ENCODE measurements at regions not wholly inside any gene's neighbourhood (a gene's known extent, or its start where the extent isn't known, plus 50 kb on each side); places are given as distances from the start of the nearest gene placed in this dataset.

DNA sequence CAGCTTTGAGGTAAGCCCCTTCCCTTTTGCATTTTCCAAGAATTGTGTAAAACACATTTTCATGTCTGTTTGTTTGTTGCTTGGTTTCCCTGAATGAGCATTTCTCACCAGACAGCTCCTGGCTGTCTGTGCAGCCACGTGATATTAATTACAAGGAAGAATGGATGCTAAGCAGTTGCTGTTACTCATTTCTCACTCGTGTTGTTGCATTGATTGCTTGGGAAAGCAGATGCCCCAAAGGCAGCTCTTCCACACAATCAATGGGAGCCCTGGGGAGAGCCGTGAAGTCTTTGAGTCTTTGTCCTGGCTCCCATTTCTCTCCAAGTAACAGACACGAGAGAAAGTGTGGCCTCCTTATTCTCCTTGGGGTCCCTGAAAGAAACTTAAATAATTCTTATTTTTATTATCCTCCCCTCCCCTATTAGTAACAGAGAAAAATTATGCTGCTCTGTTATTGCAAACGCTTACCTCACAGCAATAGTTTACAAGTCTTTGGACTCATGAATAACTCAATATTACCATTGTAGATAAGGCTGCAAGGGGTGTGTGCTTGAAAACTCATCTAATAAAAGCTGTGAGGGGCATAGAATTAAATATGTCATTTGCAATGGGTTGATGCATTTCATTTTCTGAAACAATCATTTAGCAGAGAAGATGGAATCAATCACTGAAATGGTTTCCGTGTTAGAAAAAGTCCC is 127.7 kb upstream of the CAMK1G start:
- no peak for DNase-seq

DNA sequence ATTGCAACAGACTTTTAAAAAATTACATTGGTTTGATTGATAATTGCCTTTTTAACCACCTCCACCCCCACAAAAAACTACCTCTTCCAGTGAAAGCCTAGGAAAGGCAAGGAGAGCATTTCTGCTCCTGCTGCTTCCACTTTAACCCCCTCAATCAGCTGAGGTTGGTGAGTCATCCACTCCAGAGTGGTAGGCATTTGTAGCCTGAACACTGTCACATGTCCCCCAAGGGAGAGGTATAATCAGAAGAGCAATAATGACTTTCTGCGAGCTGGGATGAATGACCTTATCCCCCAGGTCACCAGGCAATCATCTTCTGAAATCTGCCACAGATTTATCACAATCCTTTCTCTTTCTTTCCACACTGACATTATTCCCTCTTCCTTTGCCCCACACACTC is 126.6 kb upstream of the CAMK1G start:
- peak; percentile 93 for DNase-seq

DNA sequence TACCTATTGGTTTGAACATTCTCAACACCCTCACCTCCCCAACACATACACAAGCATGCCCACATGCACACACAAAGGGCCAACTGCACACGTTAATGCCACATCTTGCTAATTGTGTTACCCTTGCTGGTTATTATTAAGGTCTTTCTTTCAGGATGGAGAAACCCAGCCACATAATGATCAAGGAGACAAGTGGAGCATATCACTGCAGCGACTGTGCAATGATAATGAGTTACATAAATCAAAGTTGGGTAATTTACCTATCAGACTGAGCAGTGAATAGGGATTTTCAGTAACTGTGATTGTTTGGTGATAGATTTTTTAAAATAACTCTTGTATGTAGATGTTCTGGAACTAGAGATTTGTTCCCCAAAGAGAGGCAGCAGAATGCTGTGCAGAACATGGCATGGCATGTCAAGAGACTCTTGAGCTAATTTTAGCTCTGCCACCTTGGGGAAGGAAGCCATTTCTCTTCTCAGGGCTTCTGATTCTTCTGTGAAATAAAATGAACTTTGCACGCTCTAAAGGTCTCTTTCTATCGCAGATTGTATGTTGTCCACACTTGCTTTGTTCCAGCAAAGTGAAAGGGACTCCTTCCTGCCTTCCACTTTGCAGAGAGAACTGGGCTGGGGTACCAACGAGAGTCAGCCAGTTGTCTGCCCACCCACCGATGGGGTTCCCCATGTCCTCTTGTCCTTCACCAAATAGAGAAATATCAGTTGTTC is 126.0 kb upstream of the CAMK1G start:
- peak; percentile 84 for DNase-seq

DNA sequence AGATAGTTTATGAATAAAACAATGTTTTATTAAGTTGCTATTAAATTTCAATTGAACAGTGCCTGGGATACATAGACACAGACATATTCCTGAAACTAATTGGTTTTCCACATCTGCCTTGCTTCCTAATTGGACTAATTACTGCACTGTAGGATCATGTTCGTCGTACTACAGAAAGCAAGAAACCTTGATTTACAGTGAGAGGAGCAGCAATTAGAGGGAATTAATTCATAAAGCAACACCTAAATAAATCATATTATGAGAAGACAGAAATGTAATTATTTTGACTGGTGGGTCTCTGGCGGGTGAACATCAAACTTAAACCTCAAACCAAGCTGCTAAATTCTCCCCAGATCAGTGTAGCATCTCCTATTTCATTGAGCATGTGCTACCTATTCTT is 124.6 kb upstream of the CAMK1G start:
- DNase-seq = no peak

DNA sequence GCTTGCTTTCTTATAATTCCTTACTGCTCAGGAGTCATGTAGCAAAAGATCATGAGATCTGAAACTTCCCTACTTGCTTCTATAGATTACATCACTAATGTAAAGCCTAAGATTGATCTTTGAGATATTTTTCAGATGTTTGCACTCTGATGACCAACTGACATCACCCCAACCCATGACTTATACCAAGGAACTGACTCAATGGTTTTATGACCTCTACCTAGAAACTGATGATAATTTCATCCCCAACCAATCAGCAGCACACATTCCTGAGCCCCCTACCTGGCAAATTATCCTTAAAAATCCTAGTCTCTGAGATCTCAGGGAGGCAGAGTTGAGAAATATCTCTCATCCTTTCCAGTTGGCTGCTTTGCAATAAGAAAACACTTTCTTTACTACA is 122.3 kb upstream of the CAMK1G start:
- no peak for DNase-seq

DNA sequence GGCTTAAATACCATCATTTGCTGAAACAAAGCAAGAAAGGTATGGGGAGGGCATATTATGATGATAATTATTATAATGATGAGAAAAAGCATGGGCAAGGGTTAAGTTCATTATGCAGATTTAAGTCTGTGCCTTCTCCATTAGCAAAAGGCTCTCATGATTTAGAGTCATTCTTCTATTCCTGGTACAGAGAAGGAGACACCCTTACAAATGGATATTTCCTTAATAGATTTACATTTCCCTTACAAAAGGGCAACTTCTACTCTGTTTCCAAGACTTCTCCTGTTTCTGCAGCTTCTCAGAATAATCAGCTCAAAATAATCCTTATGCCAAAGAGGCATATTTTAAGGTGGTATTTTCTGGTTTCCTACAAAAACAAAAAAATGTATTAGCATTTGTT is 121.1 kb upstream of the CAMK1G start:
- no peak for DNase-seq

DNA sequence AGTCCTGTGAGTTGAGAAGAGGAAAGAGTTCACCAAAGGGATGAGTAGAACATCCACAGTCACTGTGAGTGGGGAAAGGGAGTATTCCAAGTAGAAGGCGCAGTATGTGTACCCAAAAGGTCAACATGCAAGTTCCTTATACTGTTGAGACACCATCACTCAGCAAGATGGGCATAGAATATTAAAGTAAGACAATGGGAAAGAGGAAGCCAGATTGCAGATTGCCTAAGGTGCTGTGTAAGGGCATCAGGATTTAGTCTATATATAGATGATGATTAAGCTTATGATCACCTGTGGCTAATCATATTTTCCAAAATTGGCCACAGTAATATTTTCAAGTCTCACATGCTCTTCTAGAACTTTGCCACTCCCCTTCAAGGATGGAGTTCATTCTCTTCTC is 120.1 kb upstream of the CAMK1G start:
- DNase-seq = no peak

DNA sequence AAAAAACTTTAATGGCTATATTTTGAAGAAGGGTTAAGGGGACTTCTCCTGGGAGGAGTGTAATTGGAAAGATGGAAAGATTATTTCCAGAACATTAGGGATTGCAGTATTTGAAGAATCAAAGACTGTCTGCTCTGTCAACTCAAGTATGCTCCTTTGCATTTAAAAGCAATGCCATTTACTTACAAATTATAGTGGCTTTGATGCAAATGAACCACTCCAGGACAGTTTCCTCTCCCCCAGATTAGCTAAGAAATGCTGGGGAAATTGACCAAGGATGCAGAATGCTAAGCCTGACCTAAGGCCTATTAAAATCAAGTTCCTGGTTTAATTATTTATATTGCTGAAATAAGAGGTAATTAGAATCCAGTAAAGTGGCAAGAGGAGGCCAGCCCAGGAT is 110.5 kb upstream of the CAMK1G start:
- no peak for DNase-seq

DNA sequence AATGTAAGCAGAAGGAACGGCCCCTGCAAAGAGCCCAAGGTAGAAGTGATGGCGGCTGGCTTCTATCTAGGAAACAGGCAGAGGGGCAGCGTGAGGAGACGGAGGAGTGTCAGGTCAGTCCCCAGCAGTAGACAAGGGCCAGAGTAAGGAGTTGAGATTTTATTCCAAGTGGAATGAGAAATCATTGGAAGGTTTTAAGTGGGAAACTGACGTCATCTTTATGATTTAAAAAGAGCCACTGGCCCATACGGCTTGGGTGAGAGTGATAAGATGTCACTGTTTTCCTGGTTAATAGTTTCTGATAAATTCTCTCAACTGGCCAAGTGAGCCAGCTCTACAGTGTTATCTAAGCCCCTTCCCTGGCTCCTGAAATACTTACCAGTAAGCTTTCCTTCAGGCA is 103.2 kb upstream of the CAMK1G start:
- DNase-seq = no peak

DNA sequence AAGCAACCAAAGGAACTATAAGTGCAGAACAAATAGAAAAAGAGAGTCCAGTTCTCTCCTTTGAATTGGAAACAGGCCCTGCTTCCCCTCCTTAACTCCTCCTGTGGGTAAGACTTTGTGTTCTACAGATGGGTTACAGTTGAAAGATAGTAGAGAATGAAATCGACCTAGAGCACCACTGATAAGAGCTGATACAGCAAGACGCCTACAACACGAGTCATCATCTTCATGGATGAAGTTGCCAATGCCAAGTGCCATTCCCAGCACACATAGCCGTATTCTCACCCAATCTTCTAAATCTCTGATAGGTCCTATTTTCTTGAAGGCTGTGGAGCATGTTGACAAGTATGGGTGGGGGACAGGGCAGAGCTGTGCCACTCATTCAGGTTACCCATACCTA is 99.8 kb upstream of the CAMK1G start:
- no peak for DNase-seq

DNA sequence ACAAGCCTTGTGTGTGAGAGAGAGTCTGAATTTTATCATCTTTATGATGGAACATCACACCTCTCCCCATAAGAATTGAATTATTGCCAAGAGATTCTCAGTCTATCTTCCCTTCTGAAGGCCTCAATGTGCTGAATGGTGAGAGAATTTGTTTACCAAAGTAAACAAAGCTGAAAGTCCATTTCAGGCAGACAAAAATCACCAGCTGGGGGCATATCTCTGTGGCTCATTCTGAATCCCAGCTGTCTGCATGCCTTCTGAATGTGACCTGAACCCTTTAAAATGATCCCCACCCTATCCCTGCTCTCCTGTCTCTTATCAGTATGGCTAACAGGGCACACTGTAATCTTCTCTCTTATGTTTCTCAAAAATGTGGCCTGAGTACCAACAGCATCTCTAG is 99.1 kb upstream of the CAMK1G start:
- no peak for DNase-seq

DNA sequence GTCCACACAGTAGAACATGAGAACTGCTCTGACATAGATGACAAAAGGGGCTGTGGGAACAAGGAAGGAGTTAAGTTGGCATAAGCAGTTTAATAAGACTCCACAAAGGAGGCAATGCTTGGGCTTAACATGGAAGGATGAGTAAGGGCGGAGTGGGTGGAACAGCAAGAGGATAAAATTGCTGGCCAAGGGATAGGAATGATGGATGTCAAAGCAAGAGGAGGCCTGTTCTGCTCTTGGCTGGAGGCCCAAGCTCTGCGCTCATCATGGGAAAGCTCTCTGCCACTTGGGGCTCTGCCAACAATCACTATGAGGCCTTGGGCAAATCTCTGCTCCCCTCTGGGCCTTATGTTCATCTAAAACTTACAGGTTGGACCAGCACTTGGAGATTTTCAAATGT is 98.3 kb upstream of the CAMK1G start:
- DNase-seq = no peak

DNA sequence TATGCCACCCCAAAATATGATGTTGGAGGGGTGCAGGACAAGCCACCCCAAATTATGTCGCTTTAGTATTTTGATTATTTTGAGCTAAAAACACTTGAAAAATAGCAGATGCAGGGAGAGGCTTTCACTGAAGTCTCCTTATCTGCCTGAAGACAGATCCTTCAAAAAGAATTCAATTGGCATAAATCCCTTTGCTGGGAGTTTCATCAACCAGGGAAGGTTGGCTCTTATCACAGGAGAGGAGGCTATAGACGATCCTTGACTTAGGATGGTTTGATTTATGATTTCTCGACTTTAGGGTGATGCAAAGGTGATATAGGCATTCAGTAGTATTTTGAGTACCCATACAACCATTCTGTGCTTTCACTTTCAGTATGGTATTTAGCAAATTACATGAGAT is 97.8 kb upstream of the CAMK1G start:
- no peak for DNase-seq

DNA sequence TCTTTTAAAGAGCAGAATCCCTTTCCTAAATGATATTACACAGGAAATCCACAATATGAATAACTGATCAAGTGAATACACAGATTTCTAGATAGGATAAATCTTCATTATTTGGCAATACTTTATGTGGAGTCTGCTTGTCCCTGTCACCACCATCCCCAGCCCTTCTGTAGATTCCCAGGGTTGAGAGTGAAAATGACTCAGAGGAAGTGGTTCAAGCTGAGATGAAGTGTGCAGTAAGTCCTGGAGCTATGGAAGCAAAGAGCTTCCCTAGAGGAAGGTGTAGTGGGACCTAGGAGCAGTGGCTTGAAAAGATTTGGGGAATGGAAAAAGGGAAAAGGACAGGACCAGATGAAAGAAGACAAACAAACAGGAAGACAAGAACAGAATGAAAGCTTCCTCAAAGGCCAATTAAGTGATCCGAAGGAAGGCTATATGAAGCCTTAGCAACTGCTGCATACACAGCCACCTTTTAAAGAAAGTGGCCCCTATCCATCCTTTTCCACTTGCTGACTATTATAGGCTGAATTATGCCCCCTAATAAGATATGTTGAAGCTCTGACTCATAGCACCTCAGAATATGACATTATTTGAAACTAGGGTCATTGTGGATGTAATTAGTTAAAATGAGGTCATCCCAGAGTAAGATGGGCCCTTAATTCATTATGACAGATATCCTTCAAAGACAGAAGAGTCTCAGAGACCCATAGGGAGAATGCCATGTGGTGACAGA is 96.5 kb upstream of the CAMK1G start:
- DNase-seq = no peak

DNA sequence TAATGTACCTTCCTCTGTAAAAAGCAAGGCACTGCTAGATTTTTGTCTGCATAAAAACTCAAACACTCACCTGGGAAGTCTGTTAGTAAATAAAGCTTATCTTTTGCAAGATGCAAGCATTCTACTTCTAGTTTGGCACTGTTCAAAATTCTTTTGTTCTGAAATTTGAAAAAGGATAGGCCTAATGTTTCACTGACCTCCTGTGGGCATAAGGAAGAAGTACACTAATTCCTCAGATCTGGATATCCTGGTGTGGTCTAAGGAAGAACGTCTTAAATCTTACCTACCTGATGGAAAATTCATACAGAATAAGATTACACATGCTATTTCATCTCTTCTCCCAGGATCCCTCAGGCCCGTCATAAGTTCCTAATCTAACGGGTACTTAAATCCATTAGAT is 93.5 kb upstream of the CAMK1G start:
- peak; percentile 43 for DNase-seq

DNA sequence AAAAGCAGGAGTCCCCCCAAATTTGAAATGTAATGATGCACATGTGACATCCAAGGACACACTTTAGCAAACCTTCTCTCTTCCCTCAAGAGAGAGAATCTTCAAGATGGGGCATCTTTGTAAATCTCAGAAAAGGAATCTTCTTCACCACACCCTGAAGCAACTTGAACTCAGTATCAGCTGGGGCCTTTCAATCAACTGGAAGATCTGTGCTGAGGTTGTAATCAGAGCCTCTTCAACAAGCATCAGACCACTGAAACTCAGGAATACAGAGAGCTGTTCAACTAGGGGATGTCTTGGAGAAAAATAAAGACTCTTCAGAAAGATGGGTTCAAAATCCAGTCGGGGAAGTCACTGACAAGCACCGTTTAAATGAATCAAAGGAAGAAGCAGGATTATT is 92.5 kb upstream of the CAMK1G start:
- DNase-seq = no peak

DNA sequence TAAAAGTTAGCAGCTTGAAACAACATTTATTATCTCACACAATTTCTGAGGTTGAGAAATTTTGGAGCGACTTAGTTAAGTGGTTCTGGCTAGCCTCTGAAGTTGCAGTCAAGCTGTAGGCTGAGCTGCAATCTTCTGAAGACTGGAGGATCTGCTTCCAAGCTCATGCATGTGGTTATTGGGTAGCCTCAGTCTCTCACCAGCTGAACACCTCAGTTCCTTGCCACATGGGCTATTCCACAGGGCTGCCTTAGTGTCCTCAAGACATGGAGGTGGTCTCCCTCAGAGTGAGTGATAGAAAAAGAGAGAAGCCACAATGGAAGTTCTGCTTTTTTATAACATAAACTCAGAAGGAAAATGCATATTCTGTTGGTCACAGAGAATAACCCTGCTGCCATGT is 92.0 kb upstream of the CAMK1G start:
- DNase-seq = no peak

DNA sequence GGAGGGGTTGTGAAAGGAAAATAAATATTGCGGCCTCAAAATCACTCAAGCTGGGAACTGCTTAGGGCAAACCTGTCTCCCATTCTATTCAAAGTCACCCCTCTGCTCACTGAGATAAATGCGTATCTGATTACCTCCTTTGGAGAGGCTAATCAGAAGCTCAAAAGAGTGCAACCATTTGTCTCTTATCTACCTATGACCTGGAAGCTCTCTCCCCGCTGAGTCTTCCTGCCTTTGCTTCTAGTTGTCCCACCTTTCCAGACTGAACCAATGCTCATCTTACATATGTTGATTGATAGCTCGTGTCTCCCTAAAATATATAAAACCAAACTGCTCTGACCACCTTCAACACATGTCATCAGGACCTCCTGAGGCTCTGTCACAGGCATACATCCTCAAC is 91.6 kb upstream of the CAMK1G start:
- DNase-seq = no peak

DNA sequence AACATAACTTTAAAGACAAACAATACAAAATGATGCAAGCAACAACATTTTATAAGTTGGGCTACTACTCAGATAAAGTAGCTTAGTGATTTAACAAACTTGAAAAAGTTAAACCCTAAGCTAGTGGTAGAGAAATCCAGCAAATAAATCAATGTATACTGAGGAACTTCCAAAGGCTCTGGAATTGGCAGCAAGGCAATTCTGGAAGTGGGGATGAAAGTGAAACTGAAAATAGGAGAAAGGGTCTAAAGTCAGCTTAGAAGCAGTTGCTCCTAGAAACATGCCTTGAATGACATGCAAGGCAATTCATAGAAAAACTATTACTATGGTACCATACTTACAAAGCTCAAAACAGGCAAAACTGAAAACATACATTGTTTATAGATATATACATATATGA is 90.0 kb upstream of the CAMK1G start:
- no peak for DNase-seq

DNA sequence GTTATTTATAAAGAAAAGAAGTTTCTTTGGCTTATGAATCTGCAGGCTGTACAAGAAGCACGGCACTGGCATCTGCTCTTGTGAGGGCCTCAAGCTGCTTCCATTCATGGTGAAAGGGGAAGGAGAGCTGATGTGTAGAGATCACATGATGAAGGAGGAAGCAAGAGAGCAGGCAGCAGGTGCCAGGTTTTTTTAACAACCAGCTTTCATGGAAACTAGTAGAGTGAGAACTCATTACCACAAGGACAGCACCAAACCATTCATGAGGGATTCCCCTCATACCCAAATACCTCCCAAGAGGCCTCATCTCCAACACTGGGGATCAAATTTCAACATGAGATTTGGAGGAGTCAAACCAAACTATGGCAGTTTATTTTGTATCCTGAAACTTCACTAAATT is 85.8 kb upstream of the CAMK1G start:
- no peak for DNase-seq

DNA sequence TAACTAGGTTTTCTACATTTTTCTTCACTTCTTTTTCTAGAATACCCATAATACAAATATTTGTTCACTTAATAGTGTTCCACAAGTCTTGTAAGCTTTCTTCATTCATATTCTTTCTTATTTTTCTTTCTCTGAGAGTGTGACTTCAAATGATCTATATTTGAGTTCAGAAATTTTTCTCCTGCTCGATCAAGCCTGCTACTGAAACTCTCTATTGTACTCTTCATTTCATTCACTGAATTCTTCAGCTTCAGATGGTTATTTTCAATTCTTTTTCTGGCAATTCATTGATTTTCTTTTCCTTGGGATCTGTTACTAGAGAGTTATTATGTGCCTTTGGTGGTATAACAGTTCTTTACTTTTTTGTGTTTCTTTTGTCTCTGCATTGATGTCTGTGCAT is 82.5 kb upstream of the CAMK1G start:
- DNase-seq = no peak

DNA sequence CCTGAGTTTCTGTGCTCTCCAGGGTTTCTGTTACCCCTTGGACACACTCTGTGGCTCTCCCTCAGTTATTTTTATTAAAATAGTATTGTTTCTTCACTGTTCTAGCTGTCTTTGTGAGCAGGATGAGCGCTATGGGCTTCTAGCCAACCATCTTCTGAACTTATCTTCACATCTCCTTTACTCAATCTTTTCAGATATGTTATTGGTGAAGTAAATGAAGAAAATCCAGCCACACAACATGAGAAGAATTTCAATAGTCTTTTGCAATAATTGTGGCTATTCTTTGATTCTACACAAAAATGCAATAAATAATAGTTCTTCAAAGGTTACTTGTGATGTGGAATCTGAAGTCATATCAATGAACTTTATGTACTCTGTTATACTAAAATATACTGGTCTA is 80.3 kb upstream of the CAMK1G start:
- DNase-seq = no peak

DNA sequence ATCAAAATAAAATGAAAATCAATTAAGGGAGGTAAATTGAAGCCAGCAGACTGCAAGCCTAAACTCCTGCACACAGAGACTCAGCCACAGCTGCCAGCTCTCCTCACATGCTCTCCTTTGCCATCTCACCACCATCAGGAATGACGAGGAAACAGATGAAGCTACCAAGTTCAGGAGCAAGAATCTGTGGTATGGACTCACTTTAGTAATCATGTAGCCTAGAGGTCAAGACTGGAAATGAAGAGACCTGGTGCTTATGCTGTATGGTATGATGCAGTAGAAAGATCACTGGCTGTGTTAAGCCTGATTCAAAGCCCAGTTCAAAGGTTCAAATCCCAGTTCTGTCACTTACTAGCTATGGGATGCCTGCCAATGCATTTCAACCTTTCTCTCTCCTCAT is 78.9 kb upstream of the CAMK1G start:
- no peak for DNase-seq

DNA sequence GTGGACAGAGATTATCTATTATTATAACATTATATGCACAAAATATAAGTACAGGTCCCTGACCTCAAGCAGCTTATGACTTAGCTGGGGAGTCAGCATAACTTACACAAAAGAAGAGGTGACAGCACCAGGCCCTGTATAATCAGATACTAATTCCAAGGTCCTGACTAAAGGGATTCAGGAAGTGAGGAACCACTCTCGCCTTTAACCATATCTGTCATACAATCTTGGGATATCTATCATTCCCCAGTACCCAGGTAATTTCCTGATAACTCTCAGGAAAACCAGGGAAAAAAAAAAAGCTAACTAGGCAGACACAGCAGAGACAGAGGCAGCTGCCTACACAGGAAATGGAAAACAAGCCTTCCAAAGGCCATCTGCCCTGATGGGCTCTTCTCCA is 78.5 kb upstream of the CAMK1G start:
- no peak for DNase-seq
